ENCODE measurements at regions not wholly inside any gene's neighbourhood (a gene's known extent, or its start where the extent isn't known, plus 50 kb on each side); places are given as distances from the start of the nearest gene placed in this dataset.

DNA sequence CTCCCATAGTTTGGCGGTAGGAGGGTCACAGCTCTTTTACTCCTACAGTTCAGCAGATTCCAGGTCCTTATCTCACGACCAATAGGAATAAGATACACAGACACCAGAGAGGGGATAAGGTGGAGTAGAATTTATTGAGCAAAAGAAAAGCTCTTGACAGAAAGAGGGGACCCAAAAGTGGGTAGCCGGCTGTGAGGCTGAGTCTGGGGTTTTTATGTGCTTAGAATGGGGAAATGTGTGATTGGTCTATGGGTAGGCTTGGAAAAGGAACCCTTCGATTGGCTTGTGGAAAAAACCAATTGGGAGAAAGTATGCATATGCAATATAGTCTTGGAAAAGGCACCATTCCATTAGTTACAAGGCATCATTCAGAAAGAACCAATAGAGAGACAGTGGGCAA, 1356.9 kb upstream of the SPRY2 start:
- no peak for TF ChIP-seq CTCF (IDR thresholded peaks at IDR 0.05)
- no peak for TF ChIP-seq POLR2A (IDR thresholded peaks at IDR 0.05)
- no peak for TF ChIP-seq POLR2AphosphoS5 (IDR thresholded peaks at IDR 0.05)
